Thyroid gland (tissue), 4 donors: ENCODE measurements at regions not wholly inside any gene's neighbourhood (a gene's known extent, or its start where the extent isn't known, plus 50 kb on each side); places are given as distances from the start of the nearest gene placed in this dataset.

ENCODE experiments used
- POLR2A ChIP-seq, 2 donors: fragments of 450-650 bp; IDR thresholded peaks; one replicate each; pipeline ENCODE4 v1.6.1; 2017; ENCODE audit warnings: antibody characterized with exemption in 2 of 2, mild to moderate bottlenecking in 2 of 2, moderate library complexity in 1 of 2
- TF ChIP-seq, protein P1 (sequence below), 6 experiments: fragments of 200-600 bp in 3 of 6; fragments of 450-650 bp in 3 of 6; sonication (generic) in 3 of 6; IDR thresholded peaks; one replicate each; pipeline ENCODE4 v1.5.1; 2016 to 2019; ENCODE audit warnings: antibody characterized with exemption in 6 of 6, mild to moderate bottlenecking in 2 of 6, inconsistent platforms in 1 of 6, moderate library complexity in 1 of 6

DNA sequence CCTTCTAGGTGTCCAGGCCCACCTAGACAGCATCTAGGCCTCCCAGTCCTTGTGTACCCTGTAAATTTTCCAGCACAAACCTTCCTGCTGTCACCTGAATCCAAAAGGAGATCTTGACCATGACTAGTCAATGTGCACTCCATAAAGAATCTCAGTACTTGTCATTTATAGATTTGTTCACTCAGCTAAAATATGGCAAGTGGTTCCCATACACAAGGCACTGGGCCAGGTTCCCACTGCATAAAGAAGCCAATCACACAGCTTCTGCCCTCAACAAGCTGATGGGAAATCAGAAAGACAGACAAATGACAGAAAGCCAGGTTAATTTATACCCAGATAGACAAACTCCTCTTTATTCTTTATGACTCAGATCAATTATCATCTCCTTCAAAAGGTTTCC is 526.8 kb downstream of the CD83 start:
- no peak for TF ChIP-seq POLR2A (IDR thresholded peaks at IDR 0.05)
- TF ChIP-seq, protein P1, sequence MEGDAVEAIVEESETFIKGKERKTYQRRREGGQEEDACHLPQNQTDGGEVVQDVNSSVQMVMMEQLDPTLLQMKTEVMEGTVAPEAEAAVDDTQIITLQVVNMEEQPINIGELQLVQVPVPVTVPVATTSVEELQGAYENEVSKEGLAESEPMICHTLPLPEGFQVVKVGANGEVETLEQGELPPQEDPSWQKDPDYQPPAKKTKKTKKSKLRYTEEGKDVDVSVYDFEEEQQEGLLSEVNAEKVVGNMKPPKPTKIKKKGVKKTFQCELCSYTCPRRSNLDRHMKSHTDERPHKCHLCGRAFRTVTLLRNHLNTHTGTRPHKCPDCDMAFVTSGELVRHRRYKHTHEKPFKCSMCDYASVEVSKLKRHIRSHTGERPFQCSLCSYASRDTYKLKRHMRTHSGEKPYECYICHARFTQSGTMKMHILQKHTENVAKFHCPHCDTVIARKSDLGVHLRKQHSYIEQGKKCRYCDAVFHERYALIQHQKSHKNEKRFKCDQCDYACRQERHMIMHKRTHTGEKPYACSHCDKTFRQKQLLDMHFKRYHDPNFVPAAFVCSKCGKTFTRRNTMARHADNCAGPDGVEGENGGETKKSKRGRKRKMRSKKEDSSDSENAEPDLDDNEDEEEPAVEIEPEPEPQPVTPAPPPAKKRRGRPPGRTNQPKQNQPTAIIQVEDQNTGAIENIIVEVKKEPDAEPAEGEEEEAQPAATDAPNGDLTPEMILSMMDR (IDR thresholded peaks at IDR 0.05), result no peak
